Thyroid gland (tissue), 4 donors: ENCODE measurements at regions not wholly inside any gene's neighbourhood (a gene's known extent, or its start where the extent isn't known, plus 50 kb on each side); places are given as distances from the start of the nearest gene placed in this dataset.

Experiments used
- DNase-seq, 2 donors: peaks; one replicate each; pipeline ENCODE4 v3.0.0-alpha.2; 2019
- H3K27ac ChIP-seq, 3 donors: fragments of 200-600 bp; sonication (generic); 1 replicate in 2 of 3; 2 replicates in 1 of 3; pipeline ENCODE4 v1.5.1; 2016 to 2019; ENCODE audit warnings: mild to moderate bottlenecking in 1 of 3, moderate library complexity in 1 of 3
- H3K27me3 ChIP-seq: fragments of 200-600 bp; sonication (generic); one replicate; pipeline ENCODE4 v1.5.1; 2019
- H3K36me3 ChIP-seq, 2 donors: fragments of 200-600 bp; sonication (generic); one replicate each; pipeline ENCODE4 v1.5.1; 2016 to 2019
- H3K4me1 ChIP-seq, 2 donors: fragments of 200-600 bp; sonication (generic); one replicate each; pipeline ENCODE4 v1.5.1; 2017 to 2019
- H3K4me3 ChIP-seq, 3 donors: fragments of 200-600 bp; sonication (generic); replicated peaks in 1 of 3; 1 replicate in 2 of 3; 2 replicates in 1 of 3; pipeline ENCODE4 v1.5.1; 2016; ENCODE audit warnings: mild to moderate bottlenecking in 1 of 3
- H3K9me3 ChIP-seq: fragments of 200-600 bp; sonication (generic); one replicate; pipeline ENCODE4 v1.5.1; 2017
- POLR2A ChIP-seq, 2 donors: fragments of 450-650 bp; IDR thresholded peaks; one replicate each; pipeline ENCODE4 v1.6.1; 2017; ENCODE audit warnings: antibody characterized with exemption in 2 of 2, mild to moderate bottlenecking in 2 of 2, moderate library complexity in 1 of 2
- WGBS, 2 donors: methylation state at CpG; one replicate each; pipeline ENCODE4 v1.1.5; 2017; 5-methylcytosine and 5-hydroxymethylcytosine counted together
- intact Hi-C: fragments of 100-400 bp; cut with DNase I; formaldehyde crosslinking; loops from one replicate; pipeline ENCODE4 v1.15.1; 2023
- TF ChIP-seq, protein P1 (sequence below), 6 experiments: fragments of 200-600 bp in 3 of 6; fragments of 450-650 bp in 3 of 6; sonication (generic) in 3 of 6; IDR thresholded peaks; one replicate each; pipeline ENCODE4 v1.5.1; 2016 to 2019; ENCODE audit warnings: antibody characterized with exemption in 6 of 6, mild to moderate bottlenecking in 2 of 6, inconsistent platforms in 1 of 6, moderate library complexity in 1 of 6

DNA sequence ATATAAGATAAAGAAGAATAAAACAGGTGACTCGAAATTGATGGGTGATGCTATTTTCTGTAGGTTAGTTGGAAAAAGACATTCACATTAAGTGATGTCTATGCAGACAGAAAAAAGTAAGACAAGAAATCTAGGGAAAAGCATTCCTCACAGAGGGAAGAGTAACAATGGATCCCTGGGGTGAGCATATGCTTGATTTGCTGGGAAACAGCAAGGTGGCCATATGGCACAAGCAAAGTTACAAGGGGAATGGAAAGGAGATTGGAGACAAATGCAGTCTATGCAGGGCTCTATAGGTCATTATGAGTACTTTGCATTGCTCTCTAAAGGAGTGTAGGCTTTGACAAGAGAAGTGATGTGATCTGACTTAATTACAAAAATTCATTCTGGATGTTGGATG is 90.9 kb upstream of the ZNF804B start:
- no peak for DNase-seq
- peaks cover 0 to 4% of the 10 kb centered on the region in 2 donors for H3K4me1 ChIP-seq
- intact Hi-C loops: no loop called here
- TF ChIP-seq POLR2A (IDR thresholded peaks at IDR 0.05): no peak
- TF ChIP-seq, protein P1, sequence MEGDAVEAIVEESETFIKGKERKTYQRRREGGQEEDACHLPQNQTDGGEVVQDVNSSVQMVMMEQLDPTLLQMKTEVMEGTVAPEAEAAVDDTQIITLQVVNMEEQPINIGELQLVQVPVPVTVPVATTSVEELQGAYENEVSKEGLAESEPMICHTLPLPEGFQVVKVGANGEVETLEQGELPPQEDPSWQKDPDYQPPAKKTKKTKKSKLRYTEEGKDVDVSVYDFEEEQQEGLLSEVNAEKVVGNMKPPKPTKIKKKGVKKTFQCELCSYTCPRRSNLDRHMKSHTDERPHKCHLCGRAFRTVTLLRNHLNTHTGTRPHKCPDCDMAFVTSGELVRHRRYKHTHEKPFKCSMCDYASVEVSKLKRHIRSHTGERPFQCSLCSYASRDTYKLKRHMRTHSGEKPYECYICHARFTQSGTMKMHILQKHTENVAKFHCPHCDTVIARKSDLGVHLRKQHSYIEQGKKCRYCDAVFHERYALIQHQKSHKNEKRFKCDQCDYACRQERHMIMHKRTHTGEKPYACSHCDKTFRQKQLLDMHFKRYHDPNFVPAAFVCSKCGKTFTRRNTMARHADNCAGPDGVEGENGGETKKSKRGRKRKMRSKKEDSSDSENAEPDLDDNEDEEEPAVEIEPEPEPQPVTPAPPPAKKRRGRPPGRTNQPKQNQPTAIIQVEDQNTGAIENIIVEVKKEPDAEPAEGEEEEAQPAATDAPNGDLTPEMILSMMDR (IDR thresholded peaks at IDR 0.05): no peak
- H3K9me3 ChIP-seq: no peaks in the 10 kb centered on the region
- WGBS, 2 donors: 78 to 95% methylated on average over 1 of the region's 1 CpG
- no peak overlapping the region for H3K27ac ChIP-seq
- no peak overlapping the region for H3K4me3 ChIP-seq
- no peaks in the 10 kb centered on the region for H3K27me3 ChIP-seq
- H3K36me3 ChIP-seq: no peaks in the 10 kb centered on the region

DNA sequence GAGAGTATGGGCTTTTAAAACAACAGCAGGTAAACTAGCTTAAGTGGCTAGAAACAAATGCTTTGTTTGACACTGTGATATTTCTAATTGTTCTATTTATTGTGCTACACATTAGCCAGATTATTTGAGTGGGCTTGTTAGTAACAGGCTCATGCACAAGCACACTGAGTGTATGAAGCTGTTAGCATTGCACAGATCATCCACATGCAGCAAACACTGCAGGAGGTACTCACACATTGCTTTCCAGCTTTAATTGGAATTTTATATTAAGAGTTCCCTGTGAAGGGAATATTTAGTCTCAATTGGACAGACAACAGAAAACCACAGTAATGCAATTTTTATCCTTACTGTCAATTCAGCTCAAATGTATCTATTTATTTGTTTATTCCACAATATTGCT is 92.9 kb upstream of the ZNF804B start:
- Histone ChIP-seq H3K27me3 (no peaks in the 10 kb centered on the region), H3K4me3 (no peak overlapping the region), H3K36me3 (no peaks in the 10 kb centered on the region), H3K4me1 (peaks cover 0 to 4% of the 10 kb centered on the region in 2 donors), H3K9me3 (no peaks in the 10 kb centered on the region), H3K27ac (no peak overlapping the region)
- intact Hi-C loops: no loop called here
- TF ChIP-seq POLR2A (IDR thresholded peaks at IDR 0.05): no peak
- TF ChIP-seq, protein P1 (IDR thresholded peaks at IDR 0.05): no peak
- DNase-seq: no peak

DNA sequence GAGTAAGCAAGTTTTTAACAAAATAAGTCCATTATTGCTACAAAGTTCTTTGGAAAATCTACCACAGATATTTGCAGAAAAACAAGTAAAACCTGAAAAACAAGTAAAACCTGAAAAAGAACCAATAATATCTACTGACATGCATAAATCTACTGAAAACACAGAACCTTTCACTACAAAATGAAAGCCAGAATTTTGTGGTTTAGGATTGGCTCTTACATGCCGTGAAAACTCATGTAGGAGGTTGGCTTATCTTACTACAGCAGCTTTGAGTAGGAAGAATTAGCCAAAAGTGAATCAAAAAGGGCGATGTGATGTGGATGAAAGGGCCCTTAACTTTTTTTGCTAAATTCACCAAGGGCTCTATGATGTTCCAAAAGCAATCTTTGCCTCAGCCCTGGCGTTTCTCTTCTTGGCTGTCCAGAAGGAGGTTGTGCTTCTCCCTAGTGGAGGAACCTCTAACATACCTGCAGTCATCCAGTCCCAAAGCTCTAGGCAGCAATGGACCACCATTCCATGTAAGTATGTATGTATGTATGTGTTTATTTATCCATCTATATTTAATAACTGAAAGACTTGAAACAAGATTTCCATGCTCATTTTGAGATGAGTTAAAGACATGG is 93.5 kb upstream of the ZNF804B start:
- H3K4me1 ChIP-seq: peaks cover 0 to 4% of the 10 kb centered on the region in 2 donors
- WGBS, 2 donors: 76 to 88% methylated on average over 3 of the region's 3 CpGs
- H3K36me3 ChIP-seq: no peaks in the 10 kb centered on the region
- H3K27ac ChIP-seq: no peak overlapping the region
- TF ChIP-seq POLR2A (IDR thresholded peaks at IDR 0.05): no peak
- TF ChIP-seq, protein P1 (IDR thresholded peaks at IDR 0.05): no peak
- no peak for DNase-seq
- no peaks in the 10 kb centered on the region for H3K27me3 ChIP-seq
- H3K4me3 ChIP-seq: no peak overlapping the region
- intact Hi-C loops: no loop called here
- H3K9me3 ChIP-seq: no peaks in the 10 kb centered on the region

DNA sequence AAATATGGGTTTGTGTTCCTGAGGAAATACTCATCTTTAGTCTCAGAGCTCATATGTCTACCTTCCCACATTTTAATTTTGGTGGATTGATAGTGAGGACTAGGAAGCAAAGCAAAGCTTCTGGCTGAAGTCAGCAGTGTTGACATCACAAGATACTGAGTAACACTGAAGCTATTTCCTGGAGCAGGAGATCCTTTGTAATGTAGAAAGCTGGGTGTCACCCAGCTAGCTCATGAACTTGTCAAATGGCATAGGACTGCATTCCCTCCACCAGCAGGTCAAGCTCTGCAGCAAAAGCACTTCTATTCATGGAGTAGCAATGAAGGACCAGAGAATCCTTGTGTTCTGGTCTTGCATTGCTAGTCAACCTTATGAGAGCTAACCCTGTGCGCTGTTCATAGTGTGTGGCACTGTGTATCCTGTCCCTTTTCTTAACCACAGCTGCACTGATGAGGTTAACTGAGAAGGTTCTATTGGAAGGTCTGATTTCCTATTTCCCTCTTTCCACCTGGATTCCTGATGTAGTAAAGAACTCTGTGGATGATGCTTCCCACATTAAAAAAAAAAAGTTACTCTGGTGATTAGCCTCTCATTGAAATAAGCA is 94.8 kb upstream of the ZNF804B start:
- peaks cover 0 to 4% of the 10 kb centered on the region in 2 donors for H3K4me1 ChIP-seq
- no peaks in the 10 kb centered on the region for H3K36me3 ChIP-seq
- H3K9me3 ChIP-seq: no peaks in the 10 kb centered on the region
- H3K27me3 ChIP-seq: no peaks in the 10 kb centered on the region
- DNase-seq: no peak
- H3K27ac ChIP-seq: no peak overlapping the region
- intact Hi-C loops: no loop called here
- WGBS, 2 donors: 93 to 100% methylated on average over 1 of the region's 1 CpG
- H3K4me3 ChIP-seq: no peak overlapping the region
- TF ChIP-seq, protein P1 (IDR thresholded peaks at IDR 0.05): no peak
- TF ChIP-seq POLR2A (IDR thresholded peaks at IDR 0.05): no peak

DNA sequence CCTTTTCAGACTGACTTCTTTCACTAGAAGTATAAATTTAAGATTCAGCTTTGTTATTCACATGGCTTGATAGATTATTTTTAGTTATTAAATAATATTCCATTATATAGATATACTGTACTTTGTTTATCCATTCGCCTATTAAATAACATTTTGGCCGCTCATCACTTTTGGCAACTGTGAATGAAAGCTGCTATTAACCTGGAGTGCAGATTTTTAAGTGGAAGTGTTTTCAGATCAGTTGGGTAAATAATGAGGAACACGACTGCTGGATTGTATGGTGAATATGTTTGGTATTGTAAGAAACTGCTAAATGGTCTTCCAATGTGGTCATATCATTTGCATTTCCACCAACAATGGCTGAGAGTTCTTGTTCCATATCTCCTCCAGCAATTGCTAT is 97.6 kb upstream of the ZNF804B start:
- peaks cover 0 to 4% of the 10 kb centered on the region in 2 donors for H3K4me1 ChIP-seq
- intact Hi-C loops: no loop called here
- WGBS, 2 donors: 91 to 92% methylated on average over 3 of the region's 3 CpGs
- no peaks in the 10 kb centered on the region for H3K36me3 ChIP-seq
- no peak for DNase-seq
- no peak overlapping the region for H3K27ac ChIP-seq
- H3K27me3 ChIP-seq: no peaks in the 10 kb centered on the region
- TF ChIP-seq, protein P1 (IDR thresholded peaks at IDR 0.05): no peak
- TF ChIP-seq POLR2A (IDR thresholded peaks at IDR 0.05): no peak
- no peak overlapping the region for H3K4me3 ChIP-seq
- no peaks in the 10 kb centered on the region for H3K9me3 ChIP-seq
